Heart right ventricle (tissue), 16 donors: ENCODE measurements at regions not wholly inside any gene's neighbourhood (a gene's known extent, or its start where the extent isn't known, plus 50 kb on each side); places are given as distances from the start of the nearest gene placed in this dataset.
A peak's percentile ranks its signal among the peaks of the same experiment; 100 is the strongest.

Source experiments
- ATAC-seq, 8 donors: fragments of 200-7000 bp; cut with Tn5 transposase; one replicate each; pipeline ENCODE4 v1.9.1; 2020; ENCODE audit warnings: mild to moderate bottlenecking in 8 of 8, moderate library complexity in 8 of 8, moderate number of reproducible peaks in 1 of 8
- DNase-seq, 2 donors: peaks; one replicate each; pipeline ENCODE4 v3.0.0-alpha.2; 2020
- H3K27ac ChIP-seq, 10 donors: fragments of 200-600 bp; sonication (generic) in 2 of 10; one replicate each; pipeline versions ENCODE4 v1.5.0 to v1.8.0; 2020 to 2022; ENCODE audit warnings: mild to moderate bottlenecking in 3 of 10
- H3K27me3 ChIP-seq, 7 donors: fragments of 200-600 bp; one replicate each; pipeline ENCODE4 v1.8.0; 2021 to 2022; ENCODE audit warnings: mild to moderate bottlenecking in 2 of 7
- H3K36me3 ChIP-seq, 9 donors: fragments of 200-600 bp; sonication (generic) in 1 of 9; one replicate each; pipeline versions ENCODE4 v1.5.0 to v1.8.0; 2020 to 2022; ENCODE audit warnings: mild to moderate bottlenecking in 2 of 9
- H3K4me1 ChIP-seq, 9 donors: fragments of 200-600 bp; sonication (generic) in 1 of 9; one replicate each; pipeline versions ENCODE4 v1.5.0 to v1.8.0; 2020 to 2022; ENCODE audit warnings: mild to moderate bottlenecking in 4 of 9
- H3K4me3 ChIP-seq, 10 donors: fragments of 200-600 bp; sonication (generic) in 2 of 10; one replicate each; pipeline versions ENCODE4 v1.5.0 to v1.8.0; 2020 to 2022; ENCODE audit warnings: mild to moderate bottlenecking in 7 of 10, moderate library complexity in 2 of 10
- H3K9me3 ChIP-seq, 11 donors: fragments of 200-600 bp in 10 of 11; sonication (generic) in 2 of 11; one replicate each; pipeline versions ENCODE4 v1.5.0 to v1.8.0; 2013 to 2022; ENCODE audit warnings: mild to moderate bottlenecking in 2 of 11, control low read depth in 1 of 11, moderate library complexity in 1 of 11
- CTCF ChIP-seq, 9 donors: fragments of 200-600 bp; sonication (generic) in 2 of 9; IDR thresholded peaks; one replicate each; pipeline versions ENCODE4 v1.5.0 to v1.8.0; 2021 to 2022; ENCODE audit warnings: antibody characterized with exemption in 9 of 9, mild to moderate bottlenecking in 5 of 9, moderate library complexity in 1 of 9
- WGBS, 2 donors: extraction: QIAGEN DNeasy Blood & Tissue Kit; methylation state at CpG; one replicate each; pipeline ENCODE4 v1.1.7; 2013; ENCODE audit warnings: inconsistent platforms in 1 of 2; 5-methylcytosine and 5-hydroxymethylcytosine counted together
- intact Hi-C, 10 donors: fragments of 100-400 bp; cut with DNase I; formaldehyde crosslinking; loops; one replicate each; pipeline versions ENCODE4 v1.11.1 to v1.14.2; 2022
- donor health status: Arrhythmogenic right ventricular cardiomyopathy.
- donor health status: ischemic (EF 13 %, LVEDD 7.1; RV severe dilation, severe dysfunction).
- donor health status: healthy with polysubstance abuse.
- donor health status: DM: no; HTN: yes; CAD: no.
- donor health status: DM: no; HTN: no; CAD: no.
- donor health status: ischemic (EF 25% LVEDD 6.9; RV normal size, moderate dysfunction).
- donor health status: ischemic (EF 25% LVEDD 5.7; RV mildly dilated, moderate dysfunction).
- donor health status: healthy.
- donor health status: DM: yes; HTN: yes; CAD: no.
- donor health status: Ischemic cardiomyopathy.
- donor health status: ischemic (EF 35%, LVEDD 5.7; RV mildly dilated, moderate dysfunction).
- donor health status: nonischemic (EF 11% LVEDD 7.7; RV severe dilation, severe dysfunction).
- donor health status: DM: yes; HTN: yes; CAD: no.
- donor health status: PGD.
- donor health status: ischemic (EF 29% LVEDD 5.4; RV normal size, mild dysfunction).
- donor health status: nonischemic (EF 23%, LVEDD 6.1; RV moderate dilation, normal function).

GRCh38 chr2:136188086-136188485 lies 70.1 kb upstream of the CXCR4 start:
- TF ChIP-seq CTCF (IDR thresholded peaks at IDR 0.05), result no peak
- no peaks in the 10 kb centered on the region for H3K4me1 ChIP-seq
- 94 to 100% methylated on average over 3 of the region's 3 CpGs for WGBS, 2 donors
- ATAC-seq (no peak), DNase-seq (no peak)
- H3K27me3 ChIP-seq, result no peaks in the 10 kb centered on the region
- H3K36me3 ChIP-seq, result no peaks in the 10 kb centered on the region
- no peak overlapping the region for H3K27ac ChIP-seq
- intact Hi-C loops, result no loop called here
- peaks cover 0 to 4% (median 0%) of the 10 kb centered on the region in 11 donors for H3K9me3 ChIP-seq
- H3K4me3 ChIP-seq, result no peak overlapping the region

GRCh38 chr2:136185981-136186776 lies 68.2 kb upstream of the CXCR4 start:
- intact Hi-C loops, result no loop called here
- Histone ChIP-seq H3K9me3 (peaks cover 0 to 5% (median 0%) of the 10 kb centered on the region in 11 donors), H3K4me1 (no peaks in the 10 kb centered on the region), H3K27ac (no peak overlapping the region), H3K27me3 (no peaks in the 10 kb centered on the region), H3K36me3 (no peaks in the 10 kb centered on the region), H3K4me3 (no peak overlapping the region)
- 84 to 94% methylated on average over 4 of the region's 4 CpGs for WGBS, 2 donors
- ATAC-seq, result peak in 2 of 8 donors; percentile 47 to 63
- TF ChIP-seq CTCF (IDR thresholded peaks at IDR 0.05), result no peak
- no peak for DNase-seq

GRCh38 chr2:136183097-136183496 lies 65.1 kb upstream of the CXCR4 start:
- Histone ChIP-seq H3K9me3 (peaks cover 0 to 13% (median 0%) of the 10 kb centered on the region in 11 donors), H3K4me3 (no peak overlapping the region), H3K4me1 (peaks cover 0 to 6% (median 0%) of the 10 kb centered on the region in 9 donors), H3K36me3 (no peaks in the 10 kb centered on the region), H3K27me3 (no peaks in the 10 kb centered on the region), H3K27ac (no peak overlapping the region)
- DNase-seq (no peak), ATAC-seq (peak in 1 of 8 donors; percentile 35)
- 28 to 38% methylated on average over 3 of the region's 3 CpGs for WGBS, 2 donors
- intact Hi-C loops, result no loop called here
- no peak for TF ChIP-seq CTCF (IDR thresholded peaks at IDR 0.05)

- Histone ChIP-seq H3K4me1 (peaks cover 0 to 6% (median 0%) of the 10 kb centered on the region in 9 donors), H3K27me3 (no peaks in the 10 kb centered on the region), H3K36me3 (no peaks in the 10 kb centered on the region), H3K9me3 (peaks cover 0 to 13% (median 0%) of the 10 kb centered on the region in 11 donors), H3K27ac (no peak overlapping the region), H3K4me3 (no peak overlapping the region)
- ATAC-seq (no peak), DNase-seq (no peak)
- intact Hi-C loops, result no loop called here
- TF ChIP-seq CTCF (IDR thresholded peaks at IDR 0.05), result no peak
Measured at GRCh38 chr2:136182315-136182714, 64.4 kb upstream of the CXCR4 start.
